Activated CD8-positive, alpha-beta T cell treated with anti-CD3 and anti-CD28 coated beads, Interleukin-2, amount 10 ng/mL, durations not matched to agents 7 days and 5 days (primary cell): ENCODE measurements at regions not wholly inside any gene's neighbourhood (a gene's known extent, or its start where the extent isn't known, plus 50 kb on each side); places are given as distances from the start of the nearest gene placed in this dataset.

Experiments used
- ATAC-seq: fragments of 150-1000 bp; cut with Tn5 transposase; one replicate; pipeline ENCODE4 v1.10.0; 2021; ENCODE audit warnings: moderate library complexity
- CTCF ChIA-PET: fragments of 350-600 bp; sonication (Branson Sonifier 250); formaldehyde crosslinking; loops from one replicate; lab custom pipeline; 2021; ENCODE audit warnings: antibody characterized with exemption; lab: Charles Lee
- POLR2A ChIA-PET: fragments of 350-600 bp; sonication (Branson Sonifier 250); formaldehyde crosslinking; loops from one replicate; lab custom pipeline; 2021; ENCODE audit warnings: antibody characterized with exemption; lab: Charles Lee
- DNase-seq: peaks from one replicate; pipeline ENCODE4 v3.0.0-alpha.2; 2020
- H3K27ac Mint-ChIP-seq: one replicate; pipeline ENCODE4 v1.8.0; 2021; ENCODE audit warnings: mild to moderate bottlenecking, mixed read lengths
- H3K27me3 Mint-ChIP-seq: one replicate; pipeline ENCODE4 v1.8.0; 2021; ENCODE audit warnings: low read depth, mixed read lengths
- H3K36me3 Mint-ChIP-seq: one replicate; pipeline ENCODE4 v1.8.0; 2021; ENCODE audit warnings: low read depth, mixed read lengths
- H3K4me1 Mint-ChIP-seq: one replicate; pipeline ENCODE4 v1.8.0; 2021; ENCODE audit warnings: low read depth, mixed read lengths
- H3K4me3 Mint-ChIP-seq: one replicate; pipeline ENCODE4 v1.8.0; 2021; ENCODE audit warnings: mild to moderate bottlenecking, mixed read lengths
- H3K9me3 Mint-ChIP-seq: one replicate; pipeline ENCODE4 v1.8.0; 2022; ENCODE audit warnings: mixed read lengths; ENCODE audit not compliant: insufficient read depth

- ATAC-seq (no peak), DNase-seq (no peak)
- no peak overlapping the region for H3K27ac Mint-ChIP-seq
- CTCF ChIA-PET = no interaction called here
- no peaks in the 10 kb centered on the region for H3K36me3 Mint-ChIP-seq
- H3K4me1 Mint-ChIP-seq = no peaks in the 10 kb centered on the region
- H3K4me3 Mint-ChIP-seq = no peak overlapping the region
- peaks cover 4% of the 10 kb centered on the region for H3K9me3 Mint-ChIP-seq
- POLR2A ChIA-PET = no interaction called here
- H3K27me3 Mint-ChIP-seq = no peaks in the 10 kb centered on the region
Observed at GRCh38 chr6:71544906-71545305, 256.3 kb downstream of the OGFRL1 start.

- H3K27ac Mint-ChIP-seq = no peak overlapping the region
- ATAC-seq = no peak
- POLR2A ChIA-PET = no interaction called here
- peaks cover 4% of the 10 kb centered on the region for H3K9me3 Mint-ChIP-seq
- no peak overlapping the region for H3K4me3 Mint-ChIP-seq
- no peaks in the 10 kb centered on the region for H3K36me3 Mint-ChIP-seq
- no peaks in the 10 kb centered on the region for H3K4me1 Mint-ChIP-seq
- CTCF ChIA-PET = no interaction called here
- no peaks in the 10 kb centered on the region for H3K27me3 Mint-ChIP-seq
- DNase-seq = no peak
Observed at GRCh38 chr6:71545905-71546304, 257.3 kb downstream of the OGFRL1 start.

- H3K9me3 Mint-ChIP-seq = peaks cover 7% of the 10 kb centered on the region
- no peaks in the 10 kb centered on the region for H3K4me1 Mint-ChIP-seq
- ATAC-seq (no peak), DNase-seq (no peak)
- H3K36me3 Mint-ChIP-seq = no peaks in the 10 kb centered on the region
- no peak overlapping the region for H3K27ac Mint-ChIP-seq
- ChIA-PET CTCF (no interaction called here), POLR2A (no interaction called here)
- no peaks in the 10 kb centered on the region for H3K27me3 Mint-ChIP-seq
- no peak overlapping the region for H3K4me3 Mint-ChIP-seq
Observed at GRCh38 chr6:71551798-71552197, 263.2 kb downstream of the OGFRL1 start.

GRCh38 chr6:71556141-71556540, 267.5 kb downstream of the OGFRL1 start:
- H3K27me3 Mint-ChIP-seq = no peaks in the 10 kb centered on the region
- DNase-seq = no peak
- ChIA-PET POLR2A (no interaction called here), CTCF (no interaction called here)
- H3K27ac Mint-ChIP-seq = no peak overlapping the region
- H3K36me3 Mint-ChIP-seq = no peaks in the 10 kb centered on the region
- no peaks in the 10 kb centered on the region for H3K4me1 Mint-ChIP-seq
- ATAC-seq = no peak
- no peak overlapping the region for H3K4me3 Mint-ChIP-seq
- H3K9me3 Mint-ChIP-seq = peaks cover 21% of the 10 kb centered on the region

GRCh38 chr6:71558974-71559373, 270.4 kb downstream of the OGFRL1 start:
- no peak overlapping the region for H3K4me3 Mint-ChIP-seq
- H3K4me1 Mint-ChIP-seq = no peaks in the 10 kb centered on the region
- H3K27ac Mint-ChIP-seq = no peak overlapping the region
- H3K9me3 Mint-ChIP-seq = peaks cover 21% of the 10 kb centered on the region
- ChIA-PET CTCF (no interaction called here), POLR2A (no interaction called here)
- DNase-seq = no peak
- ATAC-seq = no peak
- H3K27me3 Mint-ChIP-seq = no peaks in the 10 kb centered on the region
- H3K36me3 Mint-ChIP-seq = no peaks in the 10 kb centered on the region

GRCh38 chr6:71567562-71567961, 279.0 kb downstream of the OGFRL1 start:
- POLR2A ChIA-PET = no interaction called here

GRCh38 chr6:71577766-71578165, 289.2 kb downstream of the OGFRL1 start:
- Mint-ChIP-seq H3K9me3 (no peaks in the 10 kb centered on the region), H3K27me3 (no peaks in the 10 kb centered on the region), H3K4me1 (no peaks in the 10 kb centered on the region), H3K36me3 (no peaks in the 10 kb centered on the region), H3K27ac (no peak overlapping the region), H3K4me3 (no peak overlapping the region)
- CTCF ChIA-PET = no interaction called here
- POLR2A ChIA-PET = no interaction called here
- ATAC-seq = no peak
- no peak for DNase-seq

More at GRCh38 chr6:71567562-71567961, 279.0 kb downstream of the OGFRL1 start:
- H3K27ac Mint-ChIP-seq = no peak overlapping the region
- no peaks in the 10 kb centered on the region for H3K9me3 Mint-ChIP-seq
- no peaks in the 10 kb centered on the region for H3K36me3 Mint-ChIP-seq
- no peaks in the 10 kb centered on the region for H3K27me3 Mint-ChIP-seq
- ATAC-seq (no peak), DNase-seq (no peak)
- no peaks in the 10 kb centered on the region for H3K4me1 Mint-ChIP-seq
- CTCF ChIA-PET = no interaction called here
- H3K4me3 Mint-ChIP-seq = no peak overlapping the region

- no peak overlapping the region for H3K27ac Mint-ChIP-seq
Observed at GRCh38 chr6:71579902-71580301, 291.3 kb downstream of the OGFRL1 start.

GRCh38 chr6:71582820-71583219, 294.2 kb downstream of the OGFRL1 start:
- ChIA-PET CTCF (no interaction called here), POLR2A (no interaction called here)
- Mint-ChIP-seq H3K9me3 (no peaks in the 10 kb centered on the region), H3K36me3 (no peaks in the 10 kb centered on the region), H3K27me3 (no peaks in the 10 kb centered on the region), H3K4me3 (no peak overlapping the region), H3K27ac (no peak overlapping the region), H3K4me1 (no peaks in the 10 kb centered on the region)
- ATAC-seq (no peak), DNase-seq (no peak)

More at GRCh38 chr6:71579902-71580301, 291.3 kb downstream of the OGFRL1 start:
- no peak overlapping the region for H3K4me3 Mint-ChIP-seq
- ChIA-PET CTCF (no interaction called here), POLR2A (no interaction called here)
- no peaks in the 10 kb centered on the region for H3K36me3 Mint-ChIP-seq
- H3K4me1 Mint-ChIP-seq = no peaks in the 10 kb centered on the region
- no peak for ATAC-seq
- no peaks in the 10 kb centered on the region for H3K27me3 Mint-ChIP-seq
- no peak for DNase-seq
- H3K9me3 Mint-ChIP-seq = no peaks in the 10 kb centered on the region

GRCh38 chr6:71584712-71585436, 296.3 kb downstream of the OGFRL1 start:
- CTCF ChIA-PET = no interaction called here
- H3K36me3 Mint-ChIP-seq = no peaks in the 10 kb centered on the region

GRCh38 chr6:71585472-71585871, 296.9 kb downstream of the OGFRL1 start:
- Mint-ChIP-seq H3K27ac (no peak overlapping the region), H3K36me3 (no peaks in the 10 kb centered on the region), H3K4me1 (no peaks in the 10 kb centered on the region), H3K9me3 (no peaks in the 10 kb centered on the region), H3K4me3 (no peak overlapping the region), H3K27me3 (no peaks in the 10 kb centered on the region)
- DNase-seq (no peak), ATAC-seq (no peak)
- POLR2A ChIA-PET = no interaction called here
- CTCF ChIA-PET = no interaction called here

More at GRCh38 chr6:71584712-71585436, 296.3 kb downstream of the OGFRL1 start:
- DNase-seq (no peak), ATAC-seq (no peak)
- POLR2A ChIA-PET = no interaction called here
- no peaks in the 10 kb centered on the region for H3K9me3 Mint-ChIP-seq
- H3K4me3 Mint-ChIP-seq = no peak overlapping the region
- no peaks in the 10 kb centered on the region for H3K4me1 Mint-ChIP-seq
- H3K27me3 Mint-ChIP-seq = no peaks in the 10 kb centered on the region
- no peak overlapping the region for H3K27ac Mint-ChIP-seq

- no peaks in the 10 kb centered on the region for H3K4me1 Mint-ChIP-seq
- ATAC-seq = no peak
- DNase-seq = no peak
- H3K9me3 Mint-ChIP-seq = no peaks in the 10 kb centered on the region
- H3K36me3 Mint-ChIP-seq = no peaks in the 10 kb centered on the region
- H3K27me3 Mint-ChIP-seq = no peaks in the 10 kb centered on the region
- H3K4me3 Mint-ChIP-seq = no peak overlapping the region
- POLR2A ChIA-PET = no interaction called here
- CTCF ChIA-PET = no interaction called here
- H3K27ac Mint-ChIP-seq = no peak overlapping the region
Observed at GRCh38 chr6:71588490-71588889, 297.9 kb upstream of the RIMS1 start.

GRCh38 chr6:71589254-71589653, 297.1 kb upstream of the RIMS1 start:
- ChIA-PET POLR2A (no interaction called here), CTCF (no interaction called here)
- Mint-ChIP-seq H3K27ac (no peak overlapping the region), H3K4me3 (no peak overlapping the region), H3K36me3 (no peaks in the 10 kb centered on the region), H3K27me3 (no peaks in the 10 kb centered on the region), H3K9me3 (no peaks in the 10 kb centered on the region), H3K4me1 (no peaks in the 10 kb centered on the region)
- DNase-seq (no peak), ATAC-seq (no peak)
